ENCODE measurements at regions not wholly inside any gene's neighbourhood (a gene's known extent, or its start where the extent isn't known, plus 50 kb on each side); places are given as distances from the start of the nearest gene placed in this dataset.

- Histone ChIP-seq H4K91ac (ENCODE audit: insufficient read length, low read depth, low read length) (no peak overlapping the region), H2AFZ (ENCODE audit: low read length) (no peak overlapping the region), H2BK120ac (ENCODE audit: low read depth, low read length, poor library complexity, severe bottlenecking) (no peak overlapping the region), H3K4me2 (ENCODE audit: insufficient read depth, insufficient read length, low read length) (no peak overlapping the region), H3T11ph (ENCODE audit: low read length) (no peak overlapping the region), H3K27ac (ENCODE audit: insufficient read length, low read depth, low read length) (no peak overlapping the region), H4K5ac (ENCODE audit: insufficient read length, low read depth, low read length) (no peak overlapping the region), H2BK15ac (ENCODE audit: low read depth, low read length) (no peak overlapping the region), H2BK5ac (ENCODE audit: insufficient read length, low read length) (no peak overlapping the region), H3K4me1 (ENCODE audit: insufficient read depth, low read length) (no peaks in the 10 kb centered on the region), H3K23ac (ENCODE audit: insufficient read length, low read depth, low read length) (no peak overlapping the region), H3K79me1 (ENCODE audit: insufficient read depth, low read depth, low read length, poor library complexity, severe bottlenecking) (no peaks in the 10 kb centered on the region), H3K14ac (ENCODE audit: insufficient read depth, low read length) (no peak overlapping the region), H3K23me2 (ENCODE audit: insufficient read length, low read depth, low read length, poor library complexity, severe bottlenecking) (no peaks in the 10 kb centered on the region), H4K20me1 (ENCODE audit: control insufficient read depth, insufficient read depth, insufficient read length) (no peaks in the 10 kb centered on the region), H3K56ac (ENCODE audit: insufficient read length, low read depth, low read length) (no peak overlapping the region), H3K18ac (ENCODE audit: insufficient read length, low read depth, low read length) (no peak overlapping the region), H2BK20ac (ENCODE audit: low read depth, low read length, poor library complexity, severe bottlenecking) (no peak overlapping the region), H2AK5ac (ENCODE audit: insufficient read length, low read length) (no peak overlapping the region), H3K9ac (ENCODE audit: extremely low read depth, insufficient read length, low read length) (no peak overlapping the region), H4K8ac (replicated peaks; ENCODE audit: insufficient read length, low read depth, low read length) (no peak overlapping the region), H3K27me3 (ENCODE audit: insufficient read depth, low read length) (no peaks in the 10 kb centered on the region), H3K4ac (ENCODE audit: low read depth, low read length) (no peak overlapping the region), H2BK12ac (ENCODE audit: insufficient read length, low read depth, low read length) (no peak overlapping the region), H3K79me2 (ENCODE audit: insufficient read depth, low read length) (no peaks in the 10 kb centered on the region), H3K9me3 (ENCODE audit: control insufficient read depth, low read depth, low read length) (no peaks in the 10 kb centered on the region)
- Mint-ChIP-seq H3K36me3 (ENCODE audit: insufficient read depth in 1 of 3, low read depth in 3 of 3) (peaks cover 0 to 1% (median 0%) of the 10 kb centered on the region in 3 experiments; a peak in 1 of 7 replicates), H3K9me3 (0 out of 5 replicates have a peak, but pooled peaks cover 0 to 3% of the 10 kb centered on the region in 2 experiments), H3K4me3 (no peak overlapping the region), H3K27ac (no peak overlapping the region), H3K27me3 (ENCODE audit: low read depth) (no peaks in the 10 kb centered on the region), H3K4me1 (no peaks in the 10 kb centered on the region)
- DNase-seq = no peak
- TF ChIP-seq, protein P1, sequence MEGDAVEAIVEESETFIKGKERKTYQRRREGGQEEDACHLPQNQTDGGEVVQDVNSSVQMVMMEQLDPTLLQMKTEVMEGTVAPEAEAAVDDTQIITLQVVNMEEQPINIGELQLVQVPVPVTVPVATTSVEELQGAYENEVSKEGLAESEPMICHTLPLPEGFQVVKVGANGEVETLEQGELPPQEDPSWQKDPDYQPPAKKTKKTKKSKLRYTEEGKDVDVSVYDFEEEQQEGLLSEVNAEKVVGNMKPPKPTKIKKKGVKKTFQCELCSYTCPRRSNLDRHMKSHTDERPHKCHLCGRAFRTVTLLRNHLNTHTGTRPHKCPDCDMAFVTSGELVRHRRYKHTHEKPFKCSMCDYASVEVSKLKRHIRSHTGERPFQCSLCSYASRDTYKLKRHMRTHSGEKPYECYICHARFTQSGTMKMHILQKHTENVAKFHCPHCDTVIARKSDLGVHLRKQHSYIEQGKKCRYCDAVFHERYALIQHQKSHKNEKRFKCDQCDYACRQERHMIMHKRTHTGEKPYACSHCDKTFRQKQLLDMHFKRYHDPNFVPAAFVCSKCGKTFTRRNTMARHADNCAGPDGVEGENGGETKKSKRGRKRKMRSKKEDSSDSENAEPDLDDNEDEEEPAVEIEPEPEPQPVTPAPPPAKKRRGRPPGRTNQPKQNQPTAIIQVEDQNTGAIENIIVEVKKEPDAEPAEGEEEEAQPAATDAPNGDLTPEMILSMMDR (conservative IDR thresholded peaks at IDR 0.05) = no peak
Measured at GRCh38 chr6:86775893-86776292, 161.4 kb upstream of the HTR1E start.
